OCI-LY1 (cell line): ENCODE measurements at regions not wholly inside any gene's neighbourhood (a gene's known extent, or its start where the extent isn't known, plus 50 kb on each side); places are given as distances from the start of the nearest gene placed in this dataset.

ENCODE experiments used
- H2AFZ ChIP-seq: fragments of 200-600 bp; sonication (generic), shearing (Covaris generic); 2 replicates; pipeline ENCODE4 v1.6.0; 2014; ENCODE audit warnings: antibody characterized with exemption, mild to moderate bottlenecking, low read length
- H3F3A ChIP-seq: fragments of 200-600 bp; sonication (generic), shearing (Covaris generic); 2 replicates; pipeline ENCODE4 v1.6.0; 2014; ENCODE audit warnings: mild to moderate bottlenecking, antibody characterized with exemption, low read length, moderate library complexity; ENCODE audit not compliant: insufficient read depth
- H3K27ac ChIP-seq: fragments of 200-600 bp; sonication (generic); 2 replicates; pipeline ENCODE4 v1.5.1; 2014; ENCODE audit warnings: low read length, mixed run types, mild to moderate bottlenecking, low read depth; ENCODE audit not compliant: poor library complexity, severe bottlenecking
- H3K27me3 ChIP-seq: fragments of 200-600 bp; sonication (generic); 2 replicates; pipeline ENCODE4 v1.6.0; 2014; ENCODE audit warnings: antibody characterized with exemption, mild to moderate bottlenecking, low read length, moderate library complexity; ENCODE audit not compliant: insufficient read depth
- H3K36me3 ChIP-seq: fragments of 200-600 bp; sonication (generic); 2 replicates; pipeline ENCODE4 v1.6.1; 2014; ENCODE audit warnings: mild to moderate bottlenecking, antibody characterized with exemption, low read length, moderate library complexity, mixed read lengths; ENCODE audit not compliant: insufficient read depth
- H3K4me1 ChIP-seq: fragments of 200-600 bp; sonication (generic); 2 replicates; pipeline ENCODE4 v1.5.1; 2014; ENCODE audit warnings: mild to moderate bottlenecking, low read length, moderate library complexity; ENCODE audit not compliant: insufficient read depth, severe bottlenecking
- H3K4me2 ChIP-seq: fragments of 200-600 bp; sonication (generic), shearing (Covaris generic); 2 replicates; pipeline ENCODE4 v1.6.1; 2014; ENCODE audit warnings: low read length
- H3K4me3 ChIP-seq: fragments of 200-600 bp; sonication (generic); 2 replicates; pipeline ENCODE4 v1.5.1; 2014; ENCODE audit warnings: low read length, low read depth, mild to moderate bottlenecking, mixed read lengths; ENCODE audit not compliant: poor library complexity, severe bottlenecking
- H3K79me2 ChIP-seq: fragments of 200-600 bp; shearing (Covaris generic); 2 replicates; pipeline ENCODE4 v1.6.1; 2016; ENCODE audit warnings: mixed run types, low read length, mixed read lengths; ENCODE audit not compliant: insufficient read depth
- H3K9ac ChIP-seq: fragments of 200-600 bp; sonication (generic), shearing (Covaris generic); 2 replicates; pipeline ENCODE4 v1.6.1; 2014; ENCODE audit warnings: mild to moderate bottlenecking, low read length, mixed read lengths
- H3K9me2 ChIP-seq: fragments of 200-600 bp; sonication (generic), shearing (Covaris generic); 2 replicates; pipeline ENCODE4 v1.6.1; 2014; ENCODE audit warnings: low read depth, mild to moderate bottlenecking, low read length, mixed read lengths
- H3K9me3 ChIP-seq: fragments of 200-600 bp; shearing (Covaris generic); 2 replicates; pipeline ENCODE4 v1.6.1; 2014; ENCODE audit warnings: low read length, mixed read lengths
- H4K20me1 ChIP-seq: fragments of 200-600 bp; sonication (generic), shearing (Covaris generic); 2 replicates; pipeline ENCODE4 v1.6.0; 2016; ENCODE audit warnings: mild to moderate bottlenecking, low read length; ENCODE audit not compliant: insufficient read depth
- CTCF ChIP-seq: fragments of 200-600 bp; sonication (generic), shearing (Covaris generic); IDR thresholded peaks from 2 replicates; pipeline ENCODE4 v1.5.1; 2017; ENCODE audit warnings: mild to moderate bottlenecking, antibody characterized with exemption, low read length, moderate library complexity, mixed read lengths
- EZH2 ChIP-seq: fragments of 200-600 bp; sonication (generic), shearing (Covaris generic); IDR thresholded peaks from 2 replicates; pipeline ENCODE4 v1.8.0; 2017; ENCODE audit warnings: borderline replicate concordance, mixed run types, mild to moderate bottlenecking, antibody characterized with exemption, low read length, moderate library complexity, mixed read lengths

GRCh38 chr4:83830138-83830888, 294.4 kb downstream of the GPAT3 start:
- H4K20me1 ChIP-seq = no peaks in the 10 kb centered on the region
- H3K27ac ChIP-seq = no peak overlapping the region
- no peaks in the 10 kb centered on the region for H3K9me2 ChIP-seq
- no peaks in the 10 kb centered on the region for H3K36me3 ChIP-seq
- no peaks in the 10 kb centered on the region for H3K4me1 ChIP-seq
- H3K9ac ChIP-seq = no peak overlapping the region
- no peak overlapping the region for H3K4me3 ChIP-seq
- no peaks in the 10 kb centered on the region for H3K9me3 ChIP-seq
- no peaks in the 10 kb centered on the region for H3F3A ChIP-seq
- H2AFZ ChIP-seq = no peak overlapping the region
- H3K79me2 ChIP-seq = no peaks in the 10 kb centered on the region
- TF ChIP-seq EZH2 (no peak), CTCF (no peak)
- H3K27me3 ChIP-seq = no peaks in the 10 kb centered on the region
- no peak overlapping the region for H3K4me2 ChIP-seq

- TF ChIP-seq EZH2 (no peak), CTCF (no peak)
- Histone ChIP-seq H3K27me3 (no peaks in the 10 kb centered on the region), H3K4me2 (no peak overlapping the region), H3K9me3 (no peaks in the 10 kb centered on the region), H3K36me3 (no peaks in the 10 kb centered on the region), H3K27ac (no peak overlapping the region), H3F3A (no peaks in the 10 kb centered on the region), H3K4me3 (no peak overlapping the region), H2AFZ (no peak overlapping the region), H3K4me1 (no peaks in the 10 kb centered on the region), H3K9me2 (no peaks in the 10 kb centered on the region), H4K20me1 (no peaks in the 10 kb centered on the region), H3K9ac (no peak overlapping the region), H3K79me2 (no peaks in the 10 kb centered on the region)
Observed at GRCh38 chr4:83828601-83829000, 292.7 kb downstream of the GPAT3 start.

- H3K4me3 ChIP-seq = no peak overlapping the region
- no peaks in the 10 kb centered on the region for H3F3A ChIP-seq
- H3K4me1 ChIP-seq = no peaks in the 10 kb centered on the region
- no peaks in the 10 kb centered on the region for H3K9me3 ChIP-seq
- H3K27me3 ChIP-seq = no peaks in the 10 kb centered on the region
- no peaks in the 10 kb centered on the region for H4K20me1 ChIP-seq
- TF ChIP-seq EZH2 = no peak
- no peak for TF ChIP-seq CTCF
- H3K4me2 ChIP-seq = no peak overlapping the region
- H3K36me3 ChIP-seq = no peaks in the 10 kb centered on the region
- H3K9me2 ChIP-seq = no peaks in the 10 kb centered on the region
- no peak overlapping the region for H3K27ac ChIP-seq
- H3K9ac ChIP-seq = no peak overlapping the region
- no peak overlapping the region for H2AFZ ChIP-seq
- H3K79me2 ChIP-seq = no peaks in the 10 kb centered on the region
Observed at GRCh38 chr4:83821493-83821892, 285.6 kb downstream of the GPAT3 start.
